Panc1 (cell line): ENCODE measurements at regions not wholly inside any gene's neighbourhood (a gene's known extent, or its start where the extent isn't known, plus 50 kb on each side); places are given as distances from the start of the nearest gene placed in this dataset.

Source experiments
- ATAC-seq: fragments of 200-7000 bp; cut with Tn5 transposase; 2 replicates; pipeline ENCODE4 v1.9.1; 2020; ENCODE audit warnings: mild to moderate bottlenecking, moderate library complexity
- BruUV-seq: library from RNA; stranded (reverse); fragments of 400-500 nt; replicated peaks from 2 replicates; lab custom pipeline; 2021; lab: Mats Ljungman, UMichigan
- CTCF ChIA-PET: fragments of 300-600 bp; sonication (Branson Sonifier 250); formaldehyde crosslinking; loops from one replicate; lab custom pipeline; 2022; ENCODE audit warnings: antibody characterized with exemption; lab: Charles Lee
- POLR2A ChIA-PET: fragments of 300-600 bp; sonication (Branson Sonifier 250); formaldehyde crosslinking; loops from one replicate; lab custom pipeline; 2022; ENCODE audit warnings: antibody characterized with exemption; lab: Charles Lee
- DNase-seq: peaks from one replicate; pipeline ENCODE4 v3.0.0-alpha.2; 2010; ENCODE audit warnings: low read depth, low spot score
- H3K27ac ChIP-seq: 2 replicates; pipeline ENCODE4 v1.5.1; 2011; ENCODE audit warnings: mild to moderate bottlenecking, low read length, inconsistent platforms
- H3K27me3 ChIP-seq: fragments of 200-500 bp; sonication (Bioruptor generic); 2 replicates; pipeline ENCODE4 v1.6.0; 2014; ENCODE audit warnings: low read length, inconsistent platforms; ENCODE audit not compliant: control insufficient read depth, insufficient read depth
- H3K36me3 ChIP-seq: fragments of 200-500 bp; sonication (Bioruptor generic); 2 replicates; pipeline ENCODE4 v1.5.1; 2014; ENCODE audit warnings: inconsistent platforms, mild to moderate bottlenecking, low read length, moderate library complexity; ENCODE audit not compliant: control insufficient read depth, insufficient read depth
- H3K4me1 ChIP-seq: 2 replicates; pipeline ENCODE4 v1.5.1; 2011; ENCODE audit warnings: inconsistent platforms, mild to moderate bottlenecking, low read length, moderate library complexity; ENCODE audit not compliant: control insufficient read depth, insufficient read depth
- H3K4me3 ChIP-seq, 2 experiments: 2 replicates each; pipeline ENCODE4 v1.5.1; 2011 to 2012; ENCODE audit warnings: low read depth in 2 of 2, low read length in 2 of 2, mild to moderate bottlenecking in 2 of 2, inconsistent platforms in 1 of 2, moderate library complexity in 1 of 2
- H3K9me3 ChIP-seq: fragments of 200-500 bp; sonication (Bioruptor generic); 2 replicates; pipeline ENCODE4 v1.5.1; 2014; ENCODE audit warnings: low read depth, mild to moderate bottlenecking, inconsistent platforms, low read length, moderate library complexity; ENCODE audit not compliant: control insufficient read depth, insufficient read depth
- CTCF ChIP-seq: fragments of 450-650 bp; IDR thresholded peaks from 2 replicates; pipeline ENCODE4 v1.5.1; 2017; ENCODE audit warnings: mild to moderate bottlenecking
- POLR2AphosphoS5 ChIP-seq: IDR thresholded peaks from 2 replicates; pipeline ENCODE4 v1.6.1; 2012; ENCODE audit warnings: mild to moderate bottlenecking, low read depth, low read length, moderate library complexity
- REST ChIP-seq, 2 experiments: IDR thresholded peaks; 2 replicates each; pipeline ENCODE4 v1.6.1; 2011 to 2012; ENCODE audit warnings: low read depth in 2 of 2, control low read depth in 1 of 2, low read length in 1 of 2, mild to moderate bottlenecking in 1 of 2, moderate library complexity in 1 of 2; ENCODE audit not compliant: insufficient read depth in 1 of 2
- SIN3A ChIP-seq: IDR thresholded peaks from 2 replicates; pipeline ENCODE4 v1.6.1; 2012; ENCODE audit warnings: low read depth, mild to moderate bottlenecking, low read length, moderate library complexity, borderline replicate concordance; ENCODE audit not compliant: insufficient read depth
- TCF7L2 ChIP-seq: IDR thresholded peaks from 2 replicates; pipeline ENCODE4 v1.6.1; 2011; ENCODE audit warnings: mild to moderate bottlenecking, low read depth, low read length, inconsistent platforms
- in situ Hi-C: cut with HindIII; loops from 2 replicates; pipeline ENCODE4 v1.10.0; 2016; ENCODE audit warnings: low sequenced_read_pairs, low pct_unique_long_range_greater_than_20kb
- intact Hi-C: fragments of 100-400 bp; cut with micrococcal nuclease; formaldehyde crosslinking; loops from one replicate; pipeline ENCODE4 v1.10.0; 2022; ENCODE audit not compliant: unreplicated experiment

GRCh38 chr12:93957168-93957567, 191.2 kb upstream of the PLXNC1 start:
- POLR2A ChIA-PET = no interaction called here
- no peak overlapping the region for H3K4me3 ChIP-seq
- no TSS peak for BruUV-seq

GRCh38 chr12:93957870-93958269, 190.5 kb upstream of the PLXNC1 start:
- H3K4me1 ChIP-seq = no peaks in the 10 kb centered on the region
- POLR2A ChIA-PET = no interaction called here
- ATAC-seq = no peak
- intact Hi-C loops (no loop called here), in situ Hi-C loops (no loop called here)
- CTCF ChIA-PET = no interaction called here
- no peaks in the 10 kb centered on the region for H3K27me3 ChIP-seq
- no peak overlapping the region for H3K27ac ChIP-seq
- BruUV-seq = no TSS peak
- H3K9me3 ChIP-seq = no peaks in the 10 kb centered on the region
- H3K36me3 ChIP-seq = no peaks in the 10 kb centered on the region
- TF ChIP-seq SIN3A = no peak
- TF ChIP-seq REST (IDR thresholded peaks at IDR 0.05; ENCODE audit: insufficient read depth in 1 of 2, low read depth in 2 of 2, low read length in 1 of 2) = no peak
- TF ChIP-seq CTCF = no peak
- TF ChIP-seq POLR2AphosphoS5 = no peak
- no peak for TF ChIP-seq TCF7L2
- DNase-seq = no peak
- H3K4me3 ChIP-seq = no peak overlapping the region

More at GRCh38 chr12:93957168-93957567, 191.2 kb upstream of the PLXNC1 start:
- Histone ChIP-seq H3K36me3 (no peaks in the 10 kb centered on the region), H3K9me3 (no peaks in the 10 kb centered on the region), H3K27me3 (no peaks in the 10 kb centered on the region), H3K4me1 (no peaks in the 10 kb centered on the region), H3K27ac (no peak overlapping the region)
- TF ChIP-seq POLR2AphosphoS5 = no peak
- TF ChIP-seq REST (IDR thresholded peaks at IDR 0.05; ENCODE audit: insufficient read depth in 1 of 2, low read depth in 2 of 2, low read length in 1 of 2) = no peak
- no peak for TF ChIP-seq SIN3A
- TF ChIP-seq CTCF = no peak
- TF ChIP-seq TCF7L2 = no peak
- in situ Hi-C loops (no loop called here), intact Hi-C loops (no loop called here)
- CTCF ChIA-PET = no interaction called here
- DNase-seq = no peak
- no peak for ATAC-seq
